Glomerular endothelial cell (primary cell): ENCODE measurements at regions not wholly inside any gene's neighbourhood (a gene's known extent, or its start where the extent isn't known, plus 50 kb on each side); places are given as distances from the start of the nearest gene placed in this dataset.

Source experiments
- DNase-seq: peaks from one replicate; pipeline ENCODE4 v3.0.0-alpha.2; 2011; ENCODE audit warnings: low read depth, low spot score; ENCODE audit errors: extremely low read depth

DNA sequence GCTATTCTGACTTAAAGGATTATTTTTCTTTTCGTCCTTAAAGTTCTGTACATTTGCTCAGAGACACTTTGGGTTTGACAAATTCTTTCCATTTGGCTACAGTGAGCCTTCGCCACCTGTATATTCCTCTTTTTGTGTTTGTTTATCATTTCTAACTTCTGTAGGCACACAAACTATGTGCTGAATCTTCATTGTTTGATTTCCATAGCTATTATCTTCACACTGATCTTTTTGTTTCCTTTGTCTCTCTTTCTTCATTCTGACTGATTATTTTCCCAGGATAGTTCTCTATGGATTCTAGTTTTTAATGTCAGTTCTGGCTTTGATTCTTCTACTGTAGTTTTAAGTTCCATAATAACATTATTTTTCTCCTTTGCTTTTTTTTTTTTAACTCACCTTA is 350.2 kb downstream of the ZNF521 start:
- DNase-seq = no peak

DNA sequence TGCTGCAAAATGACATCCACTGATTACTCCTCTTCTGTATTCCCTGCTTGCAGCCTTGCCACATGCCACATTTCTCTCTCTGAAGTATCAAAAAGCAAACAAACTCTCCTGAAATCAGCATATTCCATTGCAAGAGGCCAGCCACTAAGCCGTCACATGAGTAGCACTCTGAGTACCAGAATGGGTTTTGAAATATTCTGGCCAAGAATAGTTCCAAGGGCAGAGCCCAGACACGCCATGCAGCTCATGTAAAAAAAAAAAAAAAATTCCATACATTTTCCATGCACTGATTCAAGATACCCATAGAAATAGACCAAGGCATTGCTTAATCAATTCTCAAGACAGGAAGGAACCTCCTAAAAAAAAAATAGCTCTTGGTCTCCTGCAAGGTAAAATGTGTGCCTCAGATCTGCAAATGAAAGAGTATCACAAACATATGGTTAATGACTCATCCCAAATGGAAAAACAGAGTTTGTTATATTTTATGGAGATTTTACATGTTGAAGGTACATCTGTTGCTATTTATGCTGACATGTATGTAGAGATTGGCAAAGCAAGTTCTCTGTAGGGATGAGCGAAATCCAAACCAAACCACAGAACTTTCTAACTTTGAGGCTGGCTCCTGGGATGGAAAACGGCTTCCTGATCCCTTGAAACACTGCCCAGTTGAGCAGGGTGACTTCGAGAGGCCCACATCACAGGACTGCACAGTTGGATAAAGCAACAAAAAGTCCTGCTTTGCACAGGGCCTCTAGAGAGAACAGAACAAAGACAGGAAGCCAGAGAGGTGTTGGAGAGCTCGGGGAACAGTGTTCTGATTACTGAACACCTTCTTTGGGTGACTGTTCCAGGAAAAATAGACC is 346.2 kb downstream of the ZNF521 start:
- no peak for DNase-seq

DNA sequence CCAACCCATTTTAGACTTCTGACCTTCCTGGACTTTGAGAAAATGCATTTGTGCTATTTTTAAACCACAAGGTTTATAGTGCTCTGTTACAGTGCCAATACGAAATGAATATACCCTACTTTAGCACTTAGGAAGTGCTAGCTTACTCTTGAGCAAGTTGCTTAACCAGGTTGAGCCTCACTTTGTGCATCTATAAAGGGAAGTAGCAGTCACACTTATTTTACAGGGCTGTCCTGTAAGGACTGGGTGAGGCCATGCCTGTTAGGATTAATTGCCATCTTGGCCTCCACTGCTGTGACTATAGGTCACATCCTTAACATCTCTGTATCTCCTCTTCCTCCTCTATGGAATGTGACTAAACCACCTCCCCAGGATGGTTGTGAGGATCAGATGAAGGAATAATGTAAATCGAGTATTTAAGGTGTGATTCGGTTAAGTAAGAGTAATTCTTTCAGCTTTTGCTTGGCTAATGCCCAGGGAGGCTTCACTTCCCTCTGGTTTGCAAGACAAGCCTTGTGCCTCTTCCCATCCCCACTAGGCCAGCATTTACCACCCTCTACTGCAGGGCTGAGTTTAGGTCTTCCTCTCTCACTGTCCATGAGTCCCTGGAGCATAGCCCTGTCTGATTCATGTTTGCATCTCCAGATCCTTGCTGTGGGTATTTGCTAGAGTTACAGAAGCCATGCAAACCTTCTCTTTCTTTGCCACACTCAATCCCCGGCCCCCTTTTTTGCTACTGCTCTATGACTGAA is 341.2 kb downstream of the ZNF521 start:
- no peak for DNase-seq
